ENCODE measurements at regions not wholly inside any gene's neighbourhood (a gene's known extent, or its start where the extent isn't known, plus 50 kb on each side); places are given as distances from the start of the nearest gene placed in this dataset.

- TF ChIP-seq BHLHE40 (IDR thresholded peaks at IDR 0.05; ENCODE audit: borderline replicate concordance) (no peak), CTBP1 (IDR thresholded peaks at IDR 0.05; ENCODE audit: borderline replicate concordance) (no peak), HDGF (IDR thresholded peaks at IDR 0.05; ENCODE audit: borderline replicate concordance) (no peak), FOXM1 (IDR thresholded peaks at IDR 0.05; ENCODE audit: borderline replicate concordance) (no peak), SP1 (IDR thresholded peaks at IDR 0.05) (no peak), ZNF384 (IDR thresholded peaks at IDR 0.05) (no peak), NFRKB (IDR thresholded peaks at IDR 0.05) (no peak)
Observed at GRCh38 chr9:91162784-91163443, 198.8 kb downstream of the AUH start.

All from HEK293T (cell line).